WTC11 (cell line): ENCODE measurements at regions not wholly inside any gene's neighbourhood (a gene's known extent, or its start where the extent isn't known, plus 50 kb on each side); places are given as distances from the start of the nearest gene placed in this dataset.

Experiments used
- ATF3 ChIP-seq: sonication (generic); formaldehyde crosslinking; conservative IDR thresholded peaks from 2 replicates; pipeline ENCODE4 v1.8.1; 2022; ENCODE audit warnings: mild to moderate bottlenecking, missing genetic modification reagents
- IRF2 ChIP-seq: sonication (generic); formaldehyde crosslinking; IDR thresholded peaks from 2 replicates; pipeline ENCODE4 v1.8.0; 2022; ENCODE audit warnings: low read depth, missing genetic modification reagents, borderline replicate concordance

DNA sequence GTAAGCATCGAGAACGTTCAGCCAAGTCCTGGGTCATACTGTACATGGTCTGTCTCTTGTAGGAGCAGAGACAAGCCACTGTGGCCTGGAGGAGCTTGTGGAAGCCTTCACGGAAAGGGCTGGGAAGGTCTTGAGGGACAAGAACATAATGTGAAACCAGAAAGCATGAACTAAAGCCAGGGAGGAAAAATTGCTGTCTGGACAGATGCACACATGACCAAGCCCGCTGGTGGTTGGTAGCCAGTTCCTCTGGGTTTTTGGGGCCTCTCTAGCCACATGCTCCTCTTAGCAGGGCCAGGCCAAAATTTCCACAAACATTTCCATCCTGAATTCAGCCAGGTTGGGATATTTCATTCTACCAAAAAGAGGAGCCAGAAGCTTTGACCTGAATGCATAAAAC, 196.2 kb upstream of the SIX2 start:
- no peak for TF ChIP-seq IRF2 (CRISPR knock-in tag)
- TF ChIP-seq ATF3 (CRISPR knock-in tag): no peak
